ENCODE measurements at regions not wholly inside any gene's neighbourhood (a gene's known extent, or its start where the extent isn't known, plus 50 kb on each side); places are given as distances from the start of the nearest gene placed in this dataset.

- TF ChIP-seq CTCF (IDR thresholded peaks at IDR 0.05), result no peak
- no peak for TF ChIP-seq ZFX (IDR thresholded peaks at IDR 0.05; ENCODE audit: borderline replicate concordance)
Observed at GRCh38 chr12:18863769-18864500, 126.0 kb downstream of the CAPZA3 start.
